ENCODE measurements at regions not wholly inside any gene's neighbourhood (a gene's known extent, or its start where the extent isn't known, plus 50 kb on each side); places are given as distances from the start of the nearest gene placed in this dataset.
A peak's percentile ranks its signal among the peaks of the same experiment; 100 is the strongest.

- H3K4me3 ChIP-seq (ENCODE audit: low read depth, low read length), result no peak overlapping the region
- in situ Hi-C loops (cut with HindIII; ENCODE audit: low sequenced_read_pairs), result no loop called here
- TF ChIP-seq, protein P1, sequence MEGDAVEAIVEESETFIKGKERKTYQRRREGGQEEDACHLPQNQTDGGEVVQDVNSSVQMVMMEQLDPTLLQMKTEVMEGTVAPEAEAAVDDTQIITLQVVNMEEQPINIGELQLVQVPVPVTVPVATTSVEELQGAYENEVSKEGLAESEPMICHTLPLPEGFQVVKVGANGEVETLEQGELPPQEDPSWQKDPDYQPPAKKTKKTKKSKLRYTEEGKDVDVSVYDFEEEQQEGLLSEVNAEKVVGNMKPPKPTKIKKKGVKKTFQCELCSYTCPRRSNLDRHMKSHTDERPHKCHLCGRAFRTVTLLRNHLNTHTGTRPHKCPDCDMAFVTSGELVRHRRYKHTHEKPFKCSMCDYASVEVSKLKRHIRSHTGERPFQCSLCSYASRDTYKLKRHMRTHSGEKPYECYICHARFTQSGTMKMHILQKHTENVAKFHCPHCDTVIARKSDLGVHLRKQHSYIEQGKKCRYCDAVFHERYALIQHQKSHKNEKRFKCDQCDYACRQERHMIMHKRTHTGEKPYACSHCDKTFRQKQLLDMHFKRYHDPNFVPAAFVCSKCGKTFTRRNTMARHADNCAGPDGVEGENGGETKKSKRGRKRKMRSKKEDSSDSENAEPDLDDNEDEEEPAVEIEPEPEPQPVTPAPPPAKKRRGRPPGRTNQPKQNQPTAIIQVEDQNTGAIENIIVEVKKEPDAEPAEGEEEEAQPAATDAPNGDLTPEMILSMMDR (IDR thresholded peaks at IDR 0.05; ENCODE audit: low read depth, low read length), result no peak
- DNase-seq (ENCODE audit: low read depth, low spot score), result peak; percentile 7
Observed at GRCh38 chr12:97142737-97143410, 235.8 kb downstream of the NEDD1 start.

DNA sequence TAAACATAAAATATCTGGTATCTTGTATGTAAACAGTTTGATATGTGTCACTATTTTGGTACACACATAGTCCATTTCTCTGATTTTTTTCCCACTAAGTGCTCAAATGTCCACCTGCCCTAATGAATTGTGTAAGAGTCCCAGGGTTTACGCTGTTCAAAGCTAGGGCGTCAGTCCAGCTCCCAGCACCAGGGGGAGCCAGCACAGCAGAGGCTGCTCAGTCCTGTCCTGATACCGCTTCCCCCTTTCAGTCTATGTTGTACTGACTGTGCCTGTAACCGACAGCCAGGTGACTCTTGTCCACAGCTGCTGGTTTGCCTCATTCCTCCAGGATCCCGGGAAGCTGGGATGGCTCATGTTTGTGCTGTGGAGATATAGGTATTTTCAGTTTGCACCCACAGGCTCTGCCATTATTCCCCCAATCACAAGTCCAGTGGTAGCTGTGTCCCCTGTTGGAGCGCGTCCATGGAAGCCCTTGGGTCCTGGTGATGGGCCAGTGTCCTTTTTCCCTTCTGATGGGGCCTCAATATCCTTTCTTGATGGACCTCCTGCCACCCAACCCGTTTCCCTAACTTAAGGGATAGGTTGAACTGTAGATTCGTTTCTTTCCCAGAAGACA, 242.0 kb downstream of the NEDD1 start:
- in situ Hi-C loops (cut with HindIII; ENCODE audit: low sequenced_read_pairs), result no loop called here
- TF ChIP-seq, protein P1 (IDR thresholded peaks at IDR 0.05; ENCODE audit: low read depth, low read length), result peak; percentile 77
- H3K4me3 ChIP-seq (ENCODE audit: low read depth, low read length), result no peak overlapping the region
- DNase-seq (ENCODE audit: low read depth, low spot score), result no peak

GRCh38 chr12:97151481-97151880, 244.4 kb downstream of the NEDD1 start:
- TF ChIP-seq, protein P1 (IDR thresholded peaks at IDR 0.05; ENCODE audit: low read depth, low read length), result no peak
- no peak overlapping the region for H3K4me3 ChIP-seq (ENCODE audit: low read depth, low read length)
- in situ Hi-C loops (cut with HindIII; ENCODE audit: low sequenced_read_pairs), result no loop called here
- DNase-seq (ENCODE audit: low read depth, low spot score), result peak; percentile 87

DNA sequence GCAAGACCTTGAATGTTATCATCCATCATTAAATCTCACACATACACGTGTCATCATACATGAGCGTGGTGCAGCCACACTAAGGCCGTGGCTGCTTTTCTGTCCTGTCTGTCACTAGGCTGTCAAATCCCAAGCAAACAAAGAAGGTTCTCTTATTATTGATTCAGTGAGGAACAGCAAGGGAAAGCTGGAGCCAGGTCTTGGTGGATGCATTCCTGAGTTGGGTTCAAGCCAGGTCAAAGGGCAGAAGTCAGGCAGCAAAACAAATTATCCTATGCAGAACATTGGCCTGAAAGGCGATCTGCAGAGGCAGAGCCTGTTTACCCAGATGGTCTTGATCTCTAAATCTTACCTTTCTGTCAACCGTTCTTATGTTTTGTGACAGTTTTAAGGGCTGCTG, 252.3 kb downstream of the NEDD1 start:
- TF ChIP-seq, protein P1 (IDR thresholded peaks at IDR 0.05; ENCODE audit: low read depth, low read length), result no peak

DNA sequence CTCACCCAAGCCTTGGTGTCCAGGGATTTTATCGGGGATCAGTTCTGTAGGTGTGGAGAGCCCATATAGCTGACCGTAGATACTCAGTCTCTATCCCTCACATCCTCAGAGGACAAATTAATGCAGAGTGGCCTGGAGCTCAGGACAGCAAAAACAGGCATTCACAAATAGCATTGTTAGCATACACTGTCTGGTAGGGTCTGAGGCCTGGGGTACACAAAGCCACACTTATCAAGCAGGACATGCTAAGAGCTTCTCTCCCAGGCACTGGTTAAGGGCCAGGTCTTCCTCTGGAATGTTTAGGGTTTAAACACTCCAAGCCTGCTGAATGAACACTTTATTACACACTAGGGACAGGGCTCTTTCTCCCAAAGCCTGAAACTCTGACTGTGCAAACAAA, 253.2 kb downstream of the NEDD1 start:
- no peak overlapping the region for H3K4me3 ChIP-seq (ENCODE audit: low read depth, low read length)
- TF ChIP-seq, protein P1 (IDR thresholded peaks at IDR 0.05; ENCODE audit: low read depth, low read length), result no peak
- no peak for DNase-seq (ENCODE audit: low read depth, low spot score)
- in situ Hi-C loops (cut with HindIII; ENCODE audit: low sequenced_read_pairs), result no loop called here

More for the DNA sequence above, 252.3 kb downstream of the NEDD1 start:
- no peak for DNase-seq (ENCODE audit: low read depth, low spot score)
- in situ Hi-C loops (cut with HindIII; ENCODE audit: low sequenced_read_pairs), result no loop called here
- no peak overlapping the region for H3K4me3 ChIP-seq (ENCODE audit: low read depth, low read length)

DNA sequence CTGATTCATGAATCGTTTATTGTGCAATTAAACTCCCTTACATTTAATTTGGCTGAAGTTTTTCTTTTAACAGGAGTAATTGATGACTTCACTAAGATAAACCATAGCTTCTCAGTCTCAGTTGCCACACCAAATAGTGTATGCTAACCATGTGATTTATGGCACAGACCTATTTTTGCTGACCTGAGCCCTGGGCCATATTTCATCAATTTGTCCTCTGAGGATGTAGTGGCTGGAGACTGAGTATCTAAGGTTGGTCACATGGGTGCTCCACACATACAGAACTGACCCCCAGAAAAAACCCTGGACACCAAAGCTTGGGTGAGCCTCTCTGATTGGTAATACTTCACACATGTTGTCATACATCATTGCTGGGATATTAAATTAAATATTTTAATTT, 255.1 kb downstream of the NEDD1 start:
- no peak overlapping the region for H3K4me3 ChIP-seq (ENCODE audit: low read depth, low read length)
- TF ChIP-seq, protein P1 (IDR thresholded peaks at IDR 0.05; ENCODE audit: low read depth, low read length), result no peak
- in situ Hi-C loops (cut with HindIII; ENCODE audit: low sequenced_read_pairs), result no loop called here
- DNase-seq (ENCODE audit: low read depth, low spot score), result no peak
